ENCODE measurements at regions not wholly inside any gene's neighbourhood (a gene's known extent, or its start where the extent isn't known, plus 50 kb on each side); places are given as distances from the start of the nearest gene placed in this dataset.

DNA sequence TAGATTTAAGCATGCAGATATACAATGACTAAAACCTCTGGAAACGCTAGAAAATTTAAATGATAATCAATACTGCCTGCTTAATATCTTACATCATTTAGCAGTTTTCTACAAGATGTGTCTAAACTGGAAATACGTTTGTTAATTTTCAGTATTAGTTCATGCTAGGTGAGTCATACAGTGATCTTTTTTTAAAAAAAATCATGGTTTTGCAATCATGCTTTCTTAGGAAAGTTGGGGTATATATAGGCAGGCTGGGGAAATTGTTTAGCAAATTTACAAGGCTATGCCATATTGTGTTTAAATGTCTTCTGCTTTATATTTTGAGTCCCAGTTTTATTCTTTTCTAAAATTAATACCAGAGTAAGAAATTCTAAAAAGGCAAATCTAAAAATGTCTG, 245.4 kb upstream of the SPRY2 start:
- DNase-seq, result no peak
- no peak overlapping the region for H3K27ac ChIP-seq
- TF ChIP-seq, protein P1, sequence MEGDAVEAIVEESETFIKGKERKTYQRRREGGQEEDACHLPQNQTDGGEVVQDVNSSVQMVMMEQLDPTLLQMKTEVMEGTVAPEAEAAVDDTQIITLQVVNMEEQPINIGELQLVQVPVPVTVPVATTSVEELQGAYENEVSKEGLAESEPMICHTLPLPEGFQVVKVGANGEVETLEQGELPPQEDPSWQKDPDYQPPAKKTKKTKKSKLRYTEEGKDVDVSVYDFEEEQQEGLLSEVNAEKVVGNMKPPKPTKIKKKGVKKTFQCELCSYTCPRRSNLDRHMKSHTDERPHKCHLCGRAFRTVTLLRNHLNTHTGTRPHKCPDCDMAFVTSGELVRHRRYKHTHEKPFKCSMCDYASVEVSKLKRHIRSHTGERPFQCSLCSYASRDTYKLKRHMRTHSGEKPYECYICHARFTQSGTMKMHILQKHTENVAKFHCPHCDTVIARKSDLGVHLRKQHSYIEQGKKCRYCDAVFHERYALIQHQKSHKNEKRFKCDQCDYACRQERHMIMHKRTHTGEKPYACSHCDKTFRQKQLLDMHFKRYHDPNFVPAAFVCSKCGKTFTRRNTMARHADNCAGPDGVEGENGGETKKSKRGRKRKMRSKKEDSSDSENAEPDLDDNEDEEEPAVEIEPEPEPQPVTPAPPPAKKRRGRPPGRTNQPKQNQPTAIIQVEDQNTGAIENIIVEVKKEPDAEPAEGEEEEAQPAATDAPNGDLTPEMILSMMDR (IDR thresholded peaks at IDR 0.05; ENCODE audit: low read depth, low read length, missing control alignments), result no peak
- H3K36me3 ChIP-seq (replicated peaks), result no peaks in the 10 kb centered on the region
- no peaks in the 10 kb centered on the region for H3K27me3 ChIP-seq (replicated peaks)
- H3K4me3 ChIP-seq (ENCODE audit: low read depth, low read length), result no peak overlapping the region
- in situ Hi-C loops (cut with HindIII; ENCODE audit: low pct_ligation_motif_present, low sequenced_read_pairs), result no loop called here

- Histone ChIP-seq H3K36me3 (replicated peaks) (no peaks in the 10 kb centered on the region), H3K27me3 (replicated peaks) (no peaks in the 10 kb centered on the region), H3K27ac (no peak overlapping the region), H3K4me3 (ENCODE audit: low read depth, low read length) (no peak overlapping the region)
- in situ Hi-C loops (cut with HindIII; ENCODE audit: low pct_ligation_motif_present, low sequenced_read_pairs), result no loop called here
- TF ChIP-seq, protein P1 (IDR thresholded peaks at IDR 0.05; ENCODE audit: low read depth, low read length, missing control alignments), result no peak
- DNase-seq, result no peak
These were observed 244.6 kb upstream of the SPRY2 start for GRCh38 chr13:80585531-80585930.

GRCh38 chr13:80584785-80585184, 243.9 kb upstream of the SPRY2 start:
- Histone ChIP-seq H3K36me3 (replicated peaks) (no peaks in the 10 kb centered on the region), H3K27ac (no peak overlapping the region), H3K27me3 (replicated peaks) (no peaks in the 10 kb centered on the region), H3K4me3 (ENCODE audit: low read depth, low read length) (no peak overlapping the region)
- in situ Hi-C loops (cut with HindIII; ENCODE audit: low pct_ligation_motif_present, low sequenced_read_pairs), result no loop called here
- no peak for DNase-seq
- TF ChIP-seq, protein P1 (IDR thresholded peaks at IDR 0.05; ENCODE audit: low read depth, low read length, missing control alignments), result no peak

GRCh38 chr13:80584306-80584705, 243.4 kb upstream of the SPRY2 start:
- Histone ChIP-seq H3K27me3 (replicated peaks) (no peaks in the 10 kb centered on the region), H3K27ac (no peak overlapping the region), H3K4me3 (ENCODE audit: low read depth, low read length) (no peak overlapping the region), H3K36me3 (replicated peaks) (no peaks in the 10 kb centered on the region)
- TF ChIP-seq, protein P1 (IDR thresholded peaks at IDR 0.05; ENCODE audit: low read depth, low read length, missing control alignments), result no peak
- no peak for DNase-seq
- in situ Hi-C loops (cut with HindIII; ENCODE audit: low pct_ligation_motif_present, low sequenced_read_pairs), result no loop called here

DNA sequence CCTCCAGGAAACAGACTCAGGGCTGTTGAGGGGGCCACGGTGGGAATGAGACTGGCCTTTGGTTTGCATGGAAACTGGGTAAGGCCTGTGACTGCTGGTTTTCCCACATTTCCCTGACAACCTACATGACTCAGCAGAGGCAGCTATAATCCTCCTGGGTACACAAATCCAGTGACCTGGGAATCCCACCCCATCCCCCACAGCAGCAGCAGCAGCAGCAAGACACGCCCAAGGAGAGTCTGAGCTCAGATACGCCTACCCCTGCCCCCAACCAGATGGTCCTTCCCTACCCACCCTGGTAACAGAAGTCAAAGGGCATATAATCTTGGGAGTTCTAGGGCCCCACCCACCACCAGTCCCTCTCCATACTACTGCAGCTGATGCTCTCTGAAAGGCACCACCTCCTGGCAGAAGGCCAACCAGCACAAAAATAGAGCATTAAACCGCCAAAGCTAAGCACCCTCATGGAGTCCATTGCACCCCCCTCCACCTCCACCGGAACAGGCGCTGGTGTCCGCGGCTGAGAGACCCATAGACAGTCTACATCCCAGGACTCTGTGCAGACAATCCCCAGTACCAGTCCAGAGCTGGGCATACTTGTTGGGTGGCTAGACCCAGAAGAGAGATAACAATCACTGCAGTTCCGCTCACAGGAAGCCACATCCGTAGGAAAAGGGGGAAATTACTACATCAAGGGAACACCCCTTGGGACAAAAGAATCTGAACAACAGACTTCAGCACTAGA, 237.2 kb upstream of the SPRY2 start:
- in situ Hi-C loops (cut with HindIII; ENCODE audit: low pct_ligation_motif_present, low sequenced_read_pairs), result no loop called here
- TF ChIP-seq, protein P1 (IDR thresholded peaks at IDR 0.05; ENCODE audit: low read depth, low read length, missing control alignments), result no peak
- H3K27ac ChIP-seq, result no peak overlapping the region
- no peaks in the 10 kb centered on the region for H3K27me3 ChIP-seq (replicated peaks)
- H3K4me3 ChIP-seq (ENCODE audit: low read depth, low read length), result no peak overlapping the region
- no peak for DNase-seq
- H3K36me3 ChIP-seq (replicated peaks), result no peaks in the 10 kb centered on the region

- TF ChIP-seq, protein P1 (IDR thresholded peaks at IDR 0.05; ENCODE audit: low read depth, low read length, missing control alignments), result no peak
- Histone ChIP-seq H3K4me3 (ENCODE audit: low read depth, low read length) (no peak overlapping the region), H3K27me3 (replicated peaks) (no peaks in the 10 kb centered on the region), H3K36me3 (replicated peaks) (no peaks in the 10 kb centered on the region), H3K27ac (no peak overlapping the region)
- DNase-seq, result no peak
- in situ Hi-C loops (cut with HindIII; ENCODE audit: low pct_ligation_motif_present, low sequenced_read_pairs), result no loop called here
These were observed 236.4 kb upstream of the SPRY2 start for GRCh38 chr13:80577285-80577684.
